ENCODE measurements at regions not wholly inside any gene's neighbourhood (a gene's known extent, or its start where the extent isn't known, plus 50 kb on each side); places are given as distances from the start of the nearest gene placed in this dataset.

- no peak for DNase-seq (ENCODE audit: low read depth in 2 of 2)
Measured at GRCh38 chr5:56686337-56687195, 128.8 kb upstream of the MAP3K1 start.

- no peak for DNase-seq (ENCODE audit: low read depth in 2 of 2)
Measured at GRCh38 chr5:56685503-56686217, 129.7 kb upstream of the MAP3K1 start.

- no peak for DNase-seq (ENCODE audit: low read depth in 2 of 2)
Measured at GRCh38 chr5:56684159-56684558, 131.2 kb upstream of the MAP3K1 start.

- DNase-seq (ENCODE audit: low read depth in 2 of 2), result no peak
Measured at GRCh38 chr5:56683733-56684132, 131.6 kb upstream of the MAP3K1 start.

- DNase-seq (ENCODE audit: low read depth in 2 of 2), result no peak
Measured at GRCh38 chr5:56683281-56683680, 132.1 kb upstream of the MAP3K1 start.

GRCh38 chr5:56681346-56681745 lies 134.0 kb upstream of the MAP3K1 start:
- DNase-seq (ENCODE audit: low read depth in 2 of 2), result peak; percentile 43 to 46

GRCh38 chr5:56680731-56681130 lies 134.6 kb upstream of the MAP3K1 start:
- no peak for DNase-seq (ENCODE audit: low read depth in 2 of 2)

GRCh38 chr5:56677690-56678305 lies 137.6 kb upstream of the MAP3K1 start:
- no peak for DNase-seq (ENCODE audit: low read depth in 2 of 2)

- no peak for DNase-seq (ENCODE audit: low read depth in 2 of 2)
Measured at GRCh38 chr5:56676091-56676768, 139.1 kb upstream of the MAP3K1 start.

- DNase-seq (ENCODE audit: low read depth in 2 of 2), result no peak
Measured at GRCh38 chr5:56674441-56674840, 140.9 kb upstream of the MAP3K1 start.

- no peak for DNase-seq (ENCODE audit: low read depth in 2 of 2)
Measured at GRCh38 chr5:56673171-56673570, 142.2 kb upstream of the MAP3K1 start.

- DNase-seq (ENCODE audit: low read depth in 2 of 2), result no peak
Measured at GRCh38 chr5:56671571-56671970, 143.8 kb upstream of the MAP3K1 start.

GRCh38 chr5:56670916-56671315 lies 144.4 kb upstream of the MAP3K1 start:
- no peak for DNase-seq (ENCODE audit: low read depth in 2 of 2)

- DNase-seq (ENCODE audit: low read depth in 2 of 2), result no peak
Measured at GRCh38 chr5:56669534-56670483, 145.5 kb upstream of the MAP3K1 start.

GRCh38 chr5:56668996-56669395 lies 146.4 kb upstream of the MAP3K1 start:
- no peak for DNase-seq (ENCODE audit: low read depth in 2 of 2)

- no peak for DNase-seq (ENCODE audit: low read depth in 2 of 2)
Measured at GRCh38 chr5:56667692-56668091, 147.7 kb upstream of the MAP3K1 start.

- DNase-seq (ENCODE audit: low read depth in 2 of 2), result no peak
Measured at GRCh38 chr5:56666901-56667300, 148.4 kb upstream of the MAP3K1 start.

- peak; percentile 42 to 43 for DNase-seq (ENCODE audit: low read depth in 2 of 2)
Measured at GRCh38 chr5:56665117-56665516, 150.2 kb upstream of the MAP3K1 start.

GRCh38 chr5:56664025-56664424 lies 151.3 kb upstream of the MAP3K1 start:
- no peak for DNase-seq (ENCODE audit: low read depth in 2 of 2)

- no peak for DNase-seq (ENCODE audit: low read depth in 2 of 2)
Measured at GRCh38 chr5:56663523-56663922, 151.8 kb upstream of the MAP3K1 start.

GRCh38 chr5:56662893-56663292 lies 152.5 kb upstream of the MAP3K1 start:
- DNase-seq (ENCODE audit: low read depth in 2 of 2), result no peak
